Midbrain (tissue), 1 donor: ENCODE measurements at regions not wholly inside any gene's neighbourhood (a gene's known extent, or its start where the extent isn't known, plus 50 kb on each side); places are given as distances from the start of the nearest gene placed in this dataset.

ENCODE experiments used
- DNase-seq: peaks from one replicate; lab custom pipeline; 2025; lab: John Stamatoyannopoulos, UW

DNA sequence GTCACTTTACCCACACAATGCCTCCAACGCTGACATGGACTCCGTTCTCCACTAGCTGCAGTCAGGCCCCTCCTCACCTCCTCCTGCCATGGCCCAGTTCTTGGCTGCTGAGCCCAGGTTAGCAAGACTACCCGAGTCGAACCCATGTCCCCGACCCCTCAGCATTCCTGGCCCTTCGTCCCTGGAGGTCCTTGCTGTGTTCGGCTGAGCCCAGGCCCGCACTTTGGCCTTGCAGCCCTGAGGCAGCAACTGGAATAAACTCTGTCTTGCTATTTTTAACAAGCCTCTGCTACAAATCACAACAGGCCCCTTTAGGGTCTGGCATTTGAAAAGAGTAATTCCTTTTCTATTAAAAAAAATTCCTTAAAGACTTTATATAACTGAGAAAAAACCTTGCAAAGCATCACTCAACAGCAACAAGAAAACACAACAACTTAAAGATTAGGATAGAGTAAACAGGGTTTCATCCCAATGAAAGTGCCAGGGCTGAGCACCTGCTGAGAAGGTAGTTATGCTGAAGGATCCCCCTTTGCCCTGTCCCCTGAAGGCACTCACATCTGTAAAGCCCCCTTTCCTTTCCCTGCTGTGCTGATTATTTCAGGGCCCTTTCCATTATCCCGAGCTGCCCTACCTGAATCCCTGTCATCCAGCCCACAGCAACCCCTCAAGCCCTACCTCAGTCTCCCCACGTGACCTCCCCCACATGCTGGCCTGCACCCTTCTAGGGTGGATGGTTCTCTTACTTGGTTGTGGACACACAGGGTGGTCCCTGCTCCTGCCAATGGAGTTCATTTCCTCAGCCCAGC lies 120.0 kb upstream of the SNTG2 start:
- DNase-seq: no peak

DNA sequence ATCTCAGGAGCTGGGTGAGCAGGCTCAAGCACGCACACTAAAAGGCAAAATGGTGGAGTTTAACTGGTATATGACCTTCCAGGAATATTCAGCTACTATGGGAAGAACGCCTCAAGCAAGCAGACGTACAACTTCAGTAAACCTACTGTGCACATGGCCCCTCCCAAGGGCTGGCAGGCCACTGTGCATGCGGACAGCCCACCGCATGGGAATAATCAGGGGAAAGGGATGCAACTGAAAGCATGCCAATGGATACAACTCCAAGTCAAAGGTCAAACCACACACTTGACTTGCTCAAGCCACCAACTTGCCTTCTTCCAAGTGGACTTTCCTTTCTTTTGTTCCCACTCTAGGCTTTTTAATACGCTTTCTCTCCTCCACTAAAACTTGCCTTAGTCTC lies 121.6 kb upstream of the SNTG2 start:
- DNase-seq: no peak

DNA sequence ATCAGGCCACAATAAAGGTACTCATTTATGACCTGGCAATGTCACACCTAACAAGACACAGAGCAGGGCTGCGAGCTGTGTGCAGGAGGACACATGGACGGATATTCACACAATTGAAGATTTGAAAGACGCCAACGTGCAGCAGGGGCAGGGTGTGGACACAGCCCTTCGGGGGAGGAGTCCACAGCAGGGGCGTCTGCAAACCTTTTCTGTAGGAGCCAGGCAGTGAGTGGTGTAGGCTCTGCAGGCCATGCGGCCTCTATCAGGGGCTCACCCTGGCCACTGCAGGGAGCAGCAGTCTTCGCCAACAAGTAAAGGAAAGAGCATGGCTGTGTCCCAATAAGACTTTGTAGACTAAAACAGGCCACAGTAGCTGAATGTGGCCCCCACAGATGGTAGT lies 125.7 kb upstream of the SNTG2 start:
- no peak for DNase-seq

DNA sequence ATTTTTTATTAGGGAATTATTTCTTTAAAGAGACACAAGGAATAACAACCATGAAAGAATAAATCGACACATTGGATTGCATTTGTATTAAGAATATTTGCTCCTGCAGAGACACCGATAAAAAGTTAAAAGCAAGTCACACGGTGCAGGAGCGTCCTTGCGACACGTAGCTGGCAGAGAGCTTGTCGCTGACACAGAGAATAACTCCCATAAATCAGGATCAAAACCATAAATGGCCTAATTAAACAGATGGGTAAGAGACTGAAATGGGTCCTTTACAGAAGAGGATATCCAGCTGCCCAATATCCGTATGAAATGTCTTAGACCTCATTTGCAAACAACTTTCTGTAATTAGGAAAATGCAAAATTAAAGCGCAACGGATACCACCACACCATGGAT lies 126.1 kb upstream of the SNTG2 start:
- DNase-seq: no peak

DNA sequence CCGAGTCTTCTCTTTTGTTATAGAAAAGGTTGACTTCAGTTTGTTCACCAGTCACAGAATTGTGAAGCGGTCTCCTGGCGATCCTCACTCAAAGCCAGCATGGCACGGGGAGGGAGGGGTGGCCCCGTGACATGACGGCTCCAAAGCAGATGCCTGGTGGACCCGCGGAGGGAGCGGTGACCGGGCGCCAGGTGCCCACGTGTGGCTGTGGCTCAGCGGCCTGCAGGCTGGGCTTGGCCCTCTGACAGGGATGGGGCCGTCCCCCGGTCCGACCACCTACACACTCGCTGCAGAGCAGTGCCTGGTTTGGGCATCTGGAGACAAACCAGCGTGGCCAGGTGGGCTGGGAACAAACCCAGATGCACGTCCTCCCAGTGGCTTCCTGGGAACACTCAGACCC lies 129.1 kb upstream of the SNTG2 start:
- no peak for DNase-seq

DNA sequence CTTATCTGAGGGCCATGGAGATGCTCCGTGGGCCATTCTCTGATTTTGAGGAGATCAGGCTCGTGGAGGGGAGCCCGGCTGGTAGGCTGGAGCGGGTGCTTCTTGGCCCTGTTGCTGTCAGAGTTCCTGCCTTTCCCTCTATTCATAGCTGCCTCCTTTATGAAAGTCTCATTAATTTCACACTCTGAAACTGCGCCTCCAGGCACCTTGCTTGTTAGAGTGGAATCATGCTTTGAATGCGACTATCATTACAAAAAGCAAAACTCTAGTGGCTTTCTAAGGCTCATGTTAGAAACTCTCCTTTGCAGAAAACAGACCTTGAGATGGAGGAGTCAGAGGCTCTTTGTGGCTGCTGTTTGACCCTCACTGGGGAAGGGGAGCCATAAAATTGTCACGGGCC lies 131.0 kb upstream of the SNTG2 start:
- no peak for DNase-seq

DNA sequence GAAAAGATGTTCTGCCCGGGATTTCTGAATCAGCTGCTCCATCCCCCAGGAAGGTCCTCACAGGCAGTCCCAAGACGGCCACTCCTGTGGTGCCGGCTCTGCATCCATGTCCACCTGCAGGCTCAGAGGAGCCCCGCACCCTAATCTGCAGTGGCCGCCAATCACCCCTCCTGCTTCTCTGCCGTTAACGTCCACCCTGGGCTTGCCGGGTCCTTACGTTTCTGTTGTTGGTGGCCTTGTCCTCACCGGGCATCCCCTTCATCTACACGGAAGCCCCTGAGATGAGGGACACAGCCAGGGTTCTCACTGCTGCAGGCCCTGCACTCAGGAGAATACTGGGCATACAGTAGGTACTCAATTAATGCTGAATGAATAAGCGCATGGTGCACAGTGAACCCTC lies 131.5 kb upstream of the SNTG2 start:
- DNase-seq: no peak

DNA sequence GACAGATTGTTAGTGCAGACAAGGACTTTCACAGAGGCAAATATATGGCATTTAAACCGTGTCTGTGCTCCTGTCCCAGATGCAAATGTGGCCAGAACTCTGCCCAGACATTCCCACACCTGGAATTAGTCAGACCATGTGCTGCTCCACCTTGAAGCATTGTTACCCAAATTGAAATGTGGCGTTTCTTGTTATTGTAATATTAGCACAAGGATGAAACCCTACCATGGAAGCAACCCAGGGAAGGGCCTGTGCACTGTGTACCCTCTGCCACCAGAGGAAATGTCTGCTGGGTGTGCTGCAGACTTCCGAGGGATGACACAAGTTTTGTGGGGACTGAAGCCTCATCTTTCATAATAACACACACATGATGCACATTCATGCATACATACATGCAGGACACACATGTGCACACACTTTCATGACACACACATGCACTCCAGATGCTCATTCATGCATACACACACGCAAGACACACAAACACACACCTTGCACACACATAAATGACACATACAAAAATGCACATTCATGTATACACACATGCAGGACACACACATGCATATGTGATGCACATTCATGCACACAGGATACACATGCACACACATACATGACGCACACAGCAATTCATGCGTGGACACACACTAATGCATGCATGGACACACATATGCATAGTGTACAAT lies 133.2 kb upstream of the SNTG2 start:
- no peak for DNase-seq

DNA sequence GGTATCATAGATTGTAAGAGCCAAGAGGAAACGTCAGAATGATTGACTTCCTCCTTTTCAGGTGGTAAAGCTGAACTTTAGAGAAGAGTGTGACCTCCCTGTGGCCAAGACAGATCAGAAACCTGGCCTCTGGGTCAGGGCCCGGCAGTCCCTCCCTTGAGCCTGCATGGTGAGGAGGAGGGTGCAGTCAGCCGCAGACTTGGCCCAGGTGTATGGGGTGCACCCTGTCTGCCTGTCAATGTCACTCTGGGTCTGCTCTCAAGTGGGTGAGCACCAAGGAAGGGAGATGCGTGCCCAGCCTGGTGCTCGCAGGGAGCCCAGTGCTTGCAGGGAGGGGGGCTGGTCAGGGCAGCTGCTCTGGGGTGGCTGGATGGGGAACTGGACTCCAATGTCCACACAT lies 134.4 kb upstream of the SNTG2 start:
- no peak for DNase-seq

DNA sequence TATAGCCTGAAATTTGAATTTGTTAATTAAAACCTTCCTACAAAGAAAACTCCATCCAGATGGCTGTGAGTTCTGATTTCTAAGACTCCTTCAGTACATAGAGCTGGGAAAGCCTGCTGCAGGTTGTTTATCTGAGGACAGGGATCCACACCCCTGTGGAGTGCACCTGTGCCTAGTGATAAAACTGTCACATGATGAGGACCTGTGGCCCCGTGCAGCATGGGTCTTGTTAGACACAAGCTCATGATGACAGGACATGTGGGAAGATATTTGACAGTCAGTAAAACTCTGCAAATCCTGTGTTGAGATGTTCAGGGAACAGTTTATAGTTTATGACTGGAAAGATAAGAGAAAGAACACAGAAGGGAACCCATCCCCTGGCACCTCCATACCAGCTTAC lies 133.2 kb upstream of the TMEM18 start:
- no peak for DNase-seq

DNA sequence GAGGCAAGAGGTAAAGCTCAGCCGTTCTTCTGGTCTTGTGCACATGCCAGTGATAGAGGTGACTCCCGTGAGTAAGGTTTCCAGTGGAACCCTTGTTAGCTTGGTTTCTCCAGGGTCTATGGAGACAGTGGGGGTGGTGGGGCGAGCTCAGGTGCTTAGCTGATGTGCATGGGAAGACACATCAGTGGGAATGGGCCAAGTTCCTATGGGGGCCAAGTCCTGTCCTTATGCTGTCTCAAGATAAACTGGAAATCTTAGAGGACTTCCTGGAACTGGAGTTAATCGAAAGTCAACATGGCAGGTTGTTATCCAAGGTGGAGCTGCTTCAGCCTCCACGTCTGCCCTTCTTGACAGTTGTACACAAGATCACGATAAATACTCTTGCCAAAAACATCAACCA lies 130.1 kb upstream of the TMEM18 start:
- DNase-seq: no peak

DNA sequence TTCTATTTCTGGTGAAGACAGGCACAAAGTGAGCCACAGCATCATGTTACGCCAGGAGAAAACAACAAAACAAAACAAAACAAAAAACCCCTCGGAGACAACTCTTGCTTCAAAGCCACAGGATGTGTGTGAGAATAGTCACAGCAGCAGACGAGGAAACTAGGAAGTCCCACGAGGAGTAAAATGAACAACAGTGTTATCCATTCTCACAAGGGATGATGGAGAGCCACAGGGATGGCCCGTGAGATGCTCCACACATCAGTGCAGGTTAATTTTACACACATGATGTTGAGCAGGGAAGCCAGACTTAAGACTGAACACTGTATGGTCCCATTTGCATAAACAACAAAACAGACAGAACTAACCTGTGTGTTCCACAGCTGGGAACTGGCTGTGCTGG lies 128.5 kb upstream of the TMEM18 start:
- DNase-seq: no peak

DNA sequence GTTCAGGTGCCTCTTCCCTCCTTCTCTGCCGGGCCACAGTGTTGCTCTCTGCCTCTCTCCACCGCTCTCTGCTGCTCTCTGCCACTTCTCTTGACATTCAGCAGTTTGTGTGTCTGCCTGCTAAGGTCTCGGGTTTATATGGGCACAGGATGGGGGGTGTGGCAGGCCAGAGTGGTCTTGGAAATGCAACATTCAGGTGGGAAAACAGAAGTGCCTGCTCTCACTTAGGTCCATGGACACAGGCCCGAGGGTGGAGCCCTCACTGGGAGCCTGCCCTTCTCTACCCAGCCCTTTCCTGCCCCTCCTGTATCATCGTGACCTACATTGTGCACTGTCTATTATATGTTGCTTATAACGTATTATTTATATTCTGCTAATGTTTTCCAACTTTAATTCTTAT lies 120.8 kb upstream of the TMEM18 start:
- no peak for DNase-seq

DNA sequence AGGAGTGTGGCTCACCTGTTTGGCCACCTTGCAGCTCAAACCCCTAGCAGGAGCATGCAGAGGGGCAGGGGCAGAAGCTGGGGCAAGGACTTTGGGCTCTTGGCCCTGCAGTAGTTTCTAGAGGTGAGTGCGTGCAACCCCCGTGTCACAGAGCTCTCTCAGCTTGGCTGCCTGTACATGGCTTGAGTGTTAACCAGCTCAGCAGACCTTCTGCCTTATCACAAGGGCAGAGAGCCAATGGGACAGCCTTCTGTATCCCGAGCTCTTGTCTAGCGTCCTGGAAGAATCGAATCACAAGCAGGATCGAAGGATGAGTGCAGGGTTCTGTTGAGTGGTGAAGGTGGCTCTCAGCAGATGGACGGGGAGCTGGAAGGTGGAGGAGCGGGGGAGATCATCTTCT lies 120.3 kb upstream of the TMEM18 start:
- no peak for DNase-seq

DNA sequence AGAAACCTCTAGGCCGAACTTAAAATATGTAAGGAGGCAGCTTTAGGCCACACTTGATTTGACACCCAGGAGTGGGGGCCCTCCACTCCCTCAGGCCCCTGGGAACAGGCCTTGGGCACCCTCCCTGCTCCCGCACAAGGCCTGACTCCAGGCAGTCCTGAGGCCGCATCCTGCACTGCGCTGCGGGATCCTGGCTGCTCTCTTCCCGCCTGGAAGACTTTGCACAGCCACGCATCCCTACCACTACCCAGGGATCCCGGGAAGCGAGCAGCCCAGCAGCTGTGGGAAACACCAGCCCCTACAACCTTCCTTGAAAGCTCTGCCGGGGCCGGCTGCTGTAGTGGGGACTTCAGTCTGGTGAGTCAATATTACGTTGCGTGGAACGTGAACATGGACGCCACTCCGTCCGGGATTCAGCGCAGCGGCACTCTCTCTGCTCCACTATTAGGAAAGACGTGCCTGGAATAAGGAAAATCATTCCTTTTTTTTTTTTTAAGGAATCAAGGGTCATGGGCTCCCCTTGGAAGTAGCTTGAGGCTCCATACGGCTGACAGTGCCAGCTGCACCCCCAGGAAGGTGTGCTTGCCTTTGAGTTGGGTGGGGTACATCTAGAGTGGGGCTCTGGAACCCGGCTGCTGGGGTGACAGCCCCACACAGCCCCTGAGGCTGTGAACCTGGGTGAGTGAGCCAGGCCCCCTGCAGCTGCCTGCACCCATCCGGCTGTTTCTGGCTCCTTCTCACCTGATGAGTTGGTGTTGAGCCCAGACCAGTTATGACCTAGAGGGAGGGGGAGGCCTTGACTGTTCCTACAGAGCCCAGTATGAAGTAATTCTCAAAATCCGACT lies 119.2 kb upstream of the TMEM18 start:
- no peak for DNase-seq

DNA sequence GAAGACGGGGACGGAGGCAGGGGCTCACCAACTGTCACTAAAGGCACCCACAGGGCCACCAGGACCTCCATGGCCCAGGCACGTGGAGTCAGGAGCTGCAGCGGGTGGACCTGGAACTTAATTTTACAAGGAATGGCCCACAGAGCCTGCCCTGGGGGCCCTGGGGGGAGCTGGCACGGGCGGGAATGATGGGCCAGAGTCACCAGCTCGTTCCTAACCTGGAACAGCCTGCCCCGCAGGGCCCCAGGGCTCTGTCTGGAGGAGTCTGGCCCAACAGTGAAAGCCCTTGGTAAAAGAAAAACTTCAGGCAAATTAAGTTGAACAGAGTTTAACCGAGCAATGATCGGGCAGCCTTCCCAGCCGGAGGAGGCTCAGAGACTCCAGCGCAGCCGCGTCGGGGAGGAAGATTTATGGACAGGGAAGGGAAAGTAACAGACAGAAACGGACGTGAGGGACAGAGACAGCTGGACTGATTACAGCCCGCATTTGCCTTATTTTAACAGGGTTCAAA lies 118.4 kb upstream of the TMEM18 start:
- DNase-seq: no peak

DNA sequence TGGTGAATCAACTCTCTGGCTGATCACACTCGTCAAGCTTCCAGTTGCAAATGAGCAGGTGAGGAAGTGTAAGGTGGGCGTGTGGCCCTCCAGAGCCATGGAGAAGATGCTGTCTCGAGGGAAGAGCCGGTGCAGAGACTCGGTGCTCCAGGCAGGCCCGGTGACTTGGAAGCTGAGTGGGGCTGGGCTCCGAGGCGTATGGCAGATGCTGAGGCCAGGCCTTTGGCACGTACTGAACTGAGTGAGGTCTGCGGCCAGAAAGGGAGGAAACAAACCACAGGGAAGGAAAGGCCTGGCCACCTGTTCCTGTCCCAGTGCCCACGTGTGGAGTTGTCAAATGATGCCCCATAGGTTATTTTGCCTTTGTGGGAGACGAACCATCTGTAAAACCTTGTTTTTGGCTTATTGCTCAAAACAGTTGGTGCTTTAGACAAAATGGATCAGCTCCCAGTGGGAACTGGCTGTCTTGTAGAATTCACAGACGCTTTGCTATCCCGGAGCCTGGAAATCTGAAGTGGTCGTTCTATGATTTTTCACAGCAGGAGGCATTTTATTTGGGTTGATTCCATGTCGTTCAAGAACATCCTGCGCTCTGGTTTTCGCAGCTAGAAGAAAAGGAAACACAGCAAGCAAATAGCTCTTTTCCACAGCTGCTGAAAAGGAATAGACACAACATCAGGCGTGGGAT lies 117.5 kb upstream of the TMEM18 start:
- DNase-seq: no peak

DNA sequence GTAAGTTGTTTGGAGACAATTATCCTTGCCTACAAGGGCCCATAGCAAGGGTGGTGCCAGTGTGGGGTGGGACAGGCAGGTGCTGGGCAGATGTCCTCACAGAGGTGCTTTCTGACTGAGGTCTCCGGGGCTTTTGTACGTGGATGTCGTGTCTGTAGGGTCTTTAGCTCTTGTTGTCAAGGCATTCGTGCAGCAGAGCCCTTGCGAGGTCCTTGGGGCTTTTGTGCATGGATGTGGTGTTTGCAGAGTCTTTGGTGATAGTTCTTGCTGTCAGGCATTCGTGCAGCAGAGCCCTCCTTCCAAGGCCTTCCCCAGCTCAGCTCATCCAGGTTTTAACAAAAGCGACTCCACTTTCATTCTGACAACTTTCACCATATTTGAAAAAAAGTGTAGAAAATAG lies 116.0 kb upstream of the TMEM18 start:
- DNase-seq: no peak

DNA sequence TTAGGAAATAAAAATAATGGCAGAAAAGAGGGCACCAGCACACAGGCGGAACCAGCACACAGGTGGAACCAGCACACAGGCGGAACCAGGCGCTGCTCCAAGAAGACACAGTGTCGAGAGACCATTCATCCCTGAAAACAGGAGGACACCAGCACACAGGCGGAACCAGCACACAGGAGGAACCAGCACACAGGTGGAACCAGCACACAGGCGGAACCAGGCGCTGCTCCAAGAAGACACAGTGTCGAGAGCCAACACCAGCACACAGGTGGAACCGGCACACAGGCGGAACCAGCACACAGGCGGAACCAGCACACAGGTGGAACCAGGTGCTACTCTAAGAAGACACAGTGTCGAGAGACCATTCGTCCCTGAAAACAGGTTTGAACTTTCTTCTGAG lies 115.5 kb upstream of the TMEM18 start:
- DNase-seq: no peak

DNA sequence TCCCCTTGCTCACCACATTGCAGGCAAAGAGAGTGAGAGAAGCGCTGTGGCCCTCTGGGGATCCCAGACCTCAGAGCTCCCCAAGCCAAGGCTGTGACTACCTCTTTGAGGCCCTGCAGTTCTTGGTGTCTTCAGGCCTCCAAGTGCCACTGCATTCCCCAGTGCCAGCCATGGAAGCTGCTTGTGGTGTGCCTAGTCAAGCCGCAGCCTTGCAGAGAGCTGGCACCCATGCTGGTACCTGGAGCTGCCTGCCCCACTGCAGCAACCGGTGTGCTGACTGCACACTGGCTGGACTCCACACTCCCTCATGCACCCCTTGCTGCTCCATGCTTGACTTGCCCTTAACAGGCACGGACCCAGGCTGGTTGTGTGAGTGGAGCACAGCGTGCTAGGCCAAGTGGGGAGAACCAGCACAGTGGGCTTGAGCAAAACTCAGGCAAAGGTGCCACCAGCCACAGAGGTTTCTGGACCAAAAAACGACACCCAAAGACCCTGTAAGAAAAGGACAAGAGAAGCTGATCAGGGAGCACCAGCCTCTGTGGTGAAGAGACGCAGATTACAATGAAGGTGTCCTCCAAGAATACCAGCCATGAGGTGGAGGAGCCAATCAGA lies 113.5 kb upstream of the TMEM18 start:
- DNase-seq: no peak

DNA sequence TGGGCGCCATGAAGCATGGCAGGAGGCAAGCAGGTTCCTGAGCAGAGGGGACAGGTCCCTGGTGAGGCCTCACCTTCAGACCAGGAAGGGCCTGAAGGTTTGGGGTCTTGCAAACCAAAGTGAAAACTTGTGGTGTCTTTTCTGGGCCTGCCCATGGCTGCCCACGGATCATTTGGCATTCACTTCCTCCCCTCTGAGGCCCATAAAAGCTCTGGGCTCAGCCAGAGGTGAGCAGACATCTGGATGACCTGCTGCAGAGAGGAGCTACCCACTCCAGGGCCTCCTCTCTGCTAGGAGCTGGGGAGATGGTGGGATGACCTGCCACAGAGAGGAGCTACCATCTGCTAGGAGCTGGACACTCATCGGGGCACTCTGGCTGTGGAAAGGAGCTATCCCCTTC lies 112.9 kb upstream of the TMEM18 start:
- no peak for DNase-seq

DNA sequence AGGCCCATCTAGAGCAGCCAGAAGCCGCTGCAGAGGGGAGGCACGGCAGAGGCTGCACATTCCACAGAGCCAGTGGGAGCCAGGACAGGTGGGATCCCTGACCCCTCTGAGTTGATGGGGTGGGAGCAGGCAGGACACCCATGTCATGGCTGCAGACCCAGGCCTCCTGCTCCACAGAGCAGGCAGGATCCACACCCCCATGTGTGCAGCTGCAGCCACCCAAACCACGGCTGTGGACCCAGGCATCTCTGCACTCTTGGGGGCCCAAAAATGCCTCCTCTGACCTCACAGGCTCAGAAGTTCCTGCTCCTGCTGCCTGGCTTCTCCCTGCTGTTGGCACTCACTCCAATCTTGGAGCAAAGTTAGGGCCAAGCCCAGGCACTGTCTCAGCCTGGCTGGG lies 112.3 kb upstream of the TMEM18 start:
- DNase-seq: no peak
